ENCODE measurements at regions not wholly inside any gene's neighbourhood (a gene's known extent, or its start where the extent isn't known, plus 50 kb on each side); places are given as distances from the start of the nearest gene placed in this dataset.

- TF ChIP-seq, protein P1, sequence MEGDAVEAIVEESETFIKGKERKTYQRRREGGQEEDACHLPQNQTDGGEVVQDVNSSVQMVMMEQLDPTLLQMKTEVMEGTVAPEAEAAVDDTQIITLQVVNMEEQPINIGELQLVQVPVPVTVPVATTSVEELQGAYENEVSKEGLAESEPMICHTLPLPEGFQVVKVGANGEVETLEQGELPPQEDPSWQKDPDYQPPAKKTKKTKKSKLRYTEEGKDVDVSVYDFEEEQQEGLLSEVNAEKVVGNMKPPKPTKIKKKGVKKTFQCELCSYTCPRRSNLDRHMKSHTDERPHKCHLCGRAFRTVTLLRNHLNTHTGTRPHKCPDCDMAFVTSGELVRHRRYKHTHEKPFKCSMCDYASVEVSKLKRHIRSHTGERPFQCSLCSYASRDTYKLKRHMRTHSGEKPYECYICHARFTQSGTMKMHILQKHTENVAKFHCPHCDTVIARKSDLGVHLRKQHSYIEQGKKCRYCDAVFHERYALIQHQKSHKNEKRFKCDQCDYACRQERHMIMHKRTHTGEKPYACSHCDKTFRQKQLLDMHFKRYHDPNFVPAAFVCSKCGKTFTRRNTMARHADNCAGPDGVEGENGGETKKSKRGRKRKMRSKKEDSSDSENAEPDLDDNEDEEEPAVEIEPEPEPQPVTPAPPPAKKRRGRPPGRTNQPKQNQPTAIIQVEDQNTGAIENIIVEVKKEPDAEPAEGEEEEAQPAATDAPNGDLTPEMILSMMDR (IDR thresholded peaks at IDR 0.05; ENCODE audit: insufficient read depth, low read length, missing control alignments): no peak
- POLR2A ChIA-PET: no interaction called here
- DNase-seq (ENCODE audit: low read depth, low spot score): no peak
- H3K4me3 ChIP-seq (ENCODE audit: low read depth, low read length): no peak overlapping the region
- CTCF ChIA-PET: no interaction called here
These were observed 234.4 kb upstream of the KCNK2 start for GRCh38 chr1:214848101-214848500.

GRCh38 chr1:214850432-214851050, 232.0 kb upstream of the KCNK2 start:
- POLR2A ChIA-PET: no interaction called here
- CTCF ChIA-PET: no interaction called here
- DNase-seq (ENCODE audit: low read depth, low spot score): no peak
- TF ChIP-seq, protein P1 (IDR thresholded peaks at IDR 0.05; ENCODE audit: insufficient read depth, low read length, missing control alignments): no peak
- H3K4me3 ChIP-seq (ENCODE audit: low read depth, low read length): no peak overlapping the region

GRCh38 chr1:214853340-214853739, 229.2 kb upstream of the KCNK2 start:
- CTCF ChIA-PET: interaction anchor here (1.1 to 1.9 kb wide), 2 partner anchors 15 to 193 kb away, joined by 3 to 6 read pairs; no protein-coding TSS in a partner anchor
- TF ChIP-seq, protein P1 (IDR thresholded peaks at IDR 0.05; ENCODE audit: insufficient read depth, low read length, missing control alignments): no peak
- no peak for DNase-seq (ENCODE audit: low read depth, low spot score)

GRCh38 chr1:214854126-214854875, 228.2 kb upstream of the KCNK2 start:
- POLR2A ChIA-PET: interaction anchor here (0.7 kb wide), 1 partner anchor 103 kb away, joined by 3 read pairs; no protein-coding TSS in a partner anchor
- TF ChIP-seq, protein P1 (IDR thresholded peaks at IDR 0.05; ENCODE audit: insufficient read depth, low read length, missing control alignments): no peak
- H3K4me3 ChIP-seq (ENCODE audit: low read depth, low read length): no peak overlapping the region
- DNase-seq (ENCODE audit: low read depth, low spot score): no peak
- CTCF ChIA-PET: interaction anchor here (1.1 to 1.9 kb wide), 3 partner anchors 9 to 194 kb away, joined by 3 to 6 read pairs (median 5); no protein-coding TSS in a partner anchor

More at GRCh38 chr1:214853340-214853739, 229.2 kb upstream of the KCNK2 start:
- POLR2A ChIA-PET: no interaction called here
- no peak overlapping the region for H3K4me3 ChIP-seq (ENCODE audit: low read depth, low read length)

- no peak for DNase-seq (ENCODE audit: low read depth, low spot score)
- ChIA-PET POLR2A (no interaction called here), CTCF (no interaction called here)
- H3K4me3 ChIP-seq (ENCODE audit: low read depth, low read length): no peak overlapping the region
- TF ChIP-seq, protein P1 (IDR thresholded peaks at IDR 0.05; ENCODE audit: insufficient read depth, low read length, missing control alignments): no peak
These were observed 225.7 kb upstream of the KCNK2 start for GRCh38 chr1:214856843-214857242.

GRCh38 chr1:214857716-214858115, 224.8 kb upstream of the KCNK2 start:
- no peak for DNase-seq (ENCODE audit: low read depth, low spot score)
- POLR2A ChIA-PET: interaction anchor here (0.5 kb wide), 1 partner anchor 71 kb away, joined by 3 read pairs; no protein-coding TSS in a partner anchor
- no peak overlapping the region for H3K4me3 ChIP-seq (ENCODE audit: low read depth, low read length)
- TF ChIP-seq, protein P1 (IDR thresholded peaks at IDR 0.05; ENCODE audit: insufficient read depth, low read length, missing control alignments): no peak
- CTCF ChIA-PET: no interaction called here

Measured in AG04449 (cell line).